ENCODE measurements at regions not wholly inside any gene's neighbourhood (a gene's known extent, or its start where the extent isn't known, plus 50 kb on each side); places are given as distances from the start of the nearest gene placed in this dataset.

- Histone ChIP-seq H3F3A (ENCODE audit: insufficient read depth, low read length) (no peaks in the 10 kb centered on the region), H3K27ac (ENCODE audit: low read length) (no peak overlapping the region), H3K79me2 (ENCODE audit: low read length) (no peaks in the 10 kb centered on the region), H3K9me3 (replicated peaks; ENCODE audit: insufficient read depth, low read length) (no peaks in the 10 kb centered on the region), H3K4me1 (ENCODE audit: low read length) (peaks cover 7% of the 10 kb centered on the region), H3K4me2 (ENCODE audit: low read depth, low read length) (peak overlapping the region; percentile 48; the same call in 1 of the 2 replicates), H3K27me3 (replicated peaks; ENCODE audit: insufficient read depth, low read length) (no peaks in the 10 kb centered on the region), H3K9me2 (replicated peaks; ENCODE audit: insufficient read depth, low read length) (no peaks in the 10 kb centered on the region), H3K4me3 (ENCODE audit: low read length) (no peak overlapping the region), H3K36me3 (replicated peaks; ENCODE audit: insufficient read depth, low read length) (no peaks in the 10 kb centered on the region), H4K20me1 (ENCODE audit: insufficient read depth, low read length) (no peaks in the 10 kb centered on the region), H3K9ac (ENCODE audit: low read length) (no peak overlapping the region), H2AFZ (ENCODE audit: low read length) (peak overlapping the region; percentile 47; the same call in 1 of the 2 replicates)
- TF ChIP-seq EZH2phosphoT487 (IDR thresholded peaks at IDR 0.05; ENCODE audit: low read length) (no peak), EZH2 (optimal IDR thresholded peaks at IDR 0.05; ENCODE audit: low read depth, low read length) (no peak), CTCF (IDR thresholded peaks at IDR 0.05; ENCODE audit: low read length) (no peak)
- DNase-seq: no peak
Measured at GRCh38 chr3:156610154-156610553, 55.2 kb upstream of the SSR3 start.

GRCh38 chr3:156609546-156609945 is 54.6 kb upstream of the SSR3 start:
- H2AFZ ChIP-seq (ENCODE audit: low read length): 0 out of 2 replicates have a peak overlapping the region, but pooled peaks have one; percentile 47
- no peaks in the 10 kb centered on the region for H3K9me2 ChIP-seq (replicated peaks; ENCODE audit: insufficient read depth, low read length)
- H3K9me3 ChIP-seq (replicated peaks; ENCODE audit: insufficient read depth, low read length): no peaks in the 10 kb centered on the region
- peaks cover 7% of the 10 kb centered on the region for H3K4me1 ChIP-seq (ENCODE audit: low read length)
- no peaks in the 10 kb centered on the region for H4K20me1 ChIP-seq (ENCODE audit: insufficient read depth, low read length)
- no peaks in the 10 kb centered on the region for H3K79me2 ChIP-seq (ENCODE audit: low read length)
- H3K27me3 ChIP-seq (replicated peaks; ENCODE audit: insufficient read depth, low read length): no peaks in the 10 kb centered on the region
- peak overlapping the region; percentile 48; the same call in 1 of the 2 replicates for H3K4me2 ChIP-seq (ENCODE audit: low read depth, low read length)
- no peak for TF ChIP-seq EZH2 (optimal IDR thresholded peaks at IDR 0.05; ENCODE audit: low read depth, low read length)
- TF ChIP-seq CTCF (IDR thresholded peaks at IDR 0.05; ENCODE audit: low read length): no peak
- TF ChIP-seq EZH2phosphoT487 (IDR thresholded peaks at IDR 0.05; ENCODE audit: low read length): no peak
- H3K4me3 ChIP-seq (ENCODE audit: low read length): no peak overlapping the region
- no peak for DNase-seq
- no peaks in the 10 kb centered on the region for H3F3A ChIP-seq (ENCODE audit: insufficient read depth, low read length)
- no peak overlapping the region for H3K9ac ChIP-seq (ENCODE audit: low read length)
- H3K36me3 ChIP-seq (replicated peaks; ENCODE audit: insufficient read depth, low read length): no peaks in the 10 kb centered on the region
- no peak overlapping the region for H3K27ac ChIP-seq (ENCODE audit: low read length)

- Histone ChIP-seq H3K36me3 (replicated peaks; ENCODE audit: insufficient read depth, low read length) (no peaks in the 10 kb centered on the region), H3K27me3 (replicated peaks; ENCODE audit: insufficient read depth, low read length) (no peaks in the 10 kb centered on the region), H3K9me2 (replicated peaks; ENCODE audit: insufficient read depth, low read length) (no peaks in the 10 kb centered on the region), H3K4me1 (ENCODE audit: low read length) (peaks cover 7% of the 10 kb centered on the region), H2AFZ (ENCODE audit: low read length) (no peak overlapping the region), H3K9me3 (replicated peaks; ENCODE audit: insufficient read depth, low read length) (no peaks in the 10 kb centered on the region), H3K79me2 (ENCODE audit: low read length) (no peaks in the 10 kb centered on the region), H4K20me1 (ENCODE audit: insufficient read depth, low read length) (no peaks in the 10 kb centered on the region), H3K4me3 (ENCODE audit: low read length) (no peak overlapping the region), H3K27ac (ENCODE audit: low read length) (no peak overlapping the region), H3F3A (ENCODE audit: insufficient read depth, low read length) (no peaks in the 10 kb centered on the region), H3K9ac (ENCODE audit: low read length) (no peak overlapping the region), H3K4me2 (ENCODE audit: low read depth, low read length) (no peak overlapping the region)
- TF ChIP-seq EZH2phosphoT487 (IDR thresholded peaks at IDR 0.05; ENCODE audit: low read length) (no peak), CTCF (IDR thresholded peaks at IDR 0.05; ENCODE audit: low read length) (no peak), EZH2 (optimal IDR thresholded peaks at IDR 0.05; ENCODE audit: low read depth, low read length) (no peak)
- no peak for DNase-seq
Measured at GRCh38 chr3:156608601-156609514, 53.9 kb upstream of the SSR3 start.

Data from MM.1S (cell line).